ENCODE measurements at regions not wholly inside any gene's neighbourhood (a gene's known extent, or its start where the extent isn't known, plus 50 kb on each side); places are given as distances from the start of the nearest gene placed in this dataset.

DNA sequence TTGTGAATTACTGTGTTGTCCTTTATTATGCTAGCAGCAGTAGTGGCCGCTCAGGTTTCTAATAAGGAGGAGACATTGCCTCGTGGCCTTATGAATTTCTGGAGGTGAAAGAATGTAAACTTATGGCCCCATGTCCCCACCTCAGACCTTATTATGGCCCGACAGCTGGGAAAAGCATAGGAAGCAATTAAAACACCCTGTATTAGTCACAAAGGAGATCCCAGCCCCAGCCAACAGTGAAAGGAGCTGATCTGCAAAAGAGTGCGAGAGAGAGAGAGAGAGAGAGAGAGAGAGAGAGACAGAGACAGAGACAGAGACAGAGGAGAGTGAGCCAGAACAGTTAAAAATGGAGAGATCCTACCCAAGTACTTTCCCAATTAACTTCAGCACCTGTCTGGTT lies 269.3 kb downstream of the DMRT2 start:
- TF ChIP-seq, protein P1, sequence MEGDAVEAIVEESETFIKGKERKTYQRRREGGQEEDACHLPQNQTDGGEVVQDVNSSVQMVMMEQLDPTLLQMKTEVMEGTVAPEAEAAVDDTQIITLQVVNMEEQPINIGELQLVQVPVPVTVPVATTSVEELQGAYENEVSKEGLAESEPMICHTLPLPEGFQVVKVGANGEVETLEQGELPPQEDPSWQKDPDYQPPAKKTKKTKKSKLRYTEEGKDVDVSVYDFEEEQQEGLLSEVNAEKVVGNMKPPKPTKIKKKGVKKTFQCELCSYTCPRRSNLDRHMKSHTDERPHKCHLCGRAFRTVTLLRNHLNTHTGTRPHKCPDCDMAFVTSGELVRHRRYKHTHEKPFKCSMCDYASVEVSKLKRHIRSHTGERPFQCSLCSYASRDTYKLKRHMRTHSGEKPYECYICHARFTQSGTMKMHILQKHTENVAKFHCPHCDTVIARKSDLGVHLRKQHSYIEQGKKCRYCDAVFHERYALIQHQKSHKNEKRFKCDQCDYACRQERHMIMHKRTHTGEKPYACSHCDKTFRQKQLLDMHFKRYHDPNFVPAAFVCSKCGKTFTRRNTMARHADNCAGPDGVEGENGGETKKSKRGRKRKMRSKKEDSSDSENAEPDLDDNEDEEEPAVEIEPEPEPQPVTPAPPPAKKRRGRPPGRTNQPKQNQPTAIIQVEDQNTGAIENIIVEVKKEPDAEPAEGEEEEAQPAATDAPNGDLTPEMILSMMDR (IDR thresholded peaks at IDR 0.05; ENCODE audit: low read length): no peak
- no peak for TF ChIP-seq EZH2 (IDR thresholded peaks at IDR 0.05; ENCODE audit: borderline replicate concordance, low read length)

All from OCI-LY1 (cell line).